Upper lobe of right lung (tissue), 1 donor: ENCODE measurements at regions not wholly inside any gene's neighbourhood (a gene's known extent, or its start where the extent isn't known, plus 50 kb on each side); places are given as distances from the start of the nearest gene placed in this dataset.

Source experiments
- ATAC-seq: fragments of 200-7000 bp; cut with Tn5 transposase; one replicate; pipeline ENCODE4 v1.9.1; 2020; ENCODE audit warnings: mild to moderate bottlenecking, moderate library complexity
- DNase-seq: peaks from one replicate; pipeline ENCODE4 v3.0.0-alpha.2; 2020
- H3K27ac ChIP-seq: fragments of 200-600 bp; one replicate; pipeline ENCODE4 v1.8.0; 2022
- H3K27me3 ChIP-seq: fragments of 200-600 bp; one replicate; pipeline ENCODE4 v1.8.0; 2022; ENCODE audit warnings: mild to moderate bottlenecking
- H3K36me3 ChIP-seq: fragments of 200-600 bp; one replicate; pipeline ENCODE4 v1.8.0; 2022
- H3K4me1 ChIP-seq: fragments of 200-600 bp; one replicate; pipeline ENCODE4 v1.8.0; 2022
- H3K4me3 ChIP-seq: fragments of 200-600 bp; one replicate; pipeline ENCODE4 v1.8.0; 2022; ENCODE audit warnings: mild to moderate bottlenecking
- H3K9me3 ChIP-seq: fragments of 200-600 bp; one replicate; pipeline ENCODE4 v1.8.0; 2022
- intact Hi-C: fragments of 100-400 bp; cut with DNase I; formaldehyde crosslinking; loops from one replicate; pipeline ENCODE4 v1.11.0; 2022
- TF ChIP-seq, protein P1 (sequence below): fragments of 200-600 bp; IDR thresholded peaks from one replicate; pipeline ENCODE4 v1.8.0; 2022; ENCODE audit warnings: antibody characterized with exemption
- donor health status: DM: no; HTN: yes; CAD: no; lungs with severe emphysema.

DNA sequence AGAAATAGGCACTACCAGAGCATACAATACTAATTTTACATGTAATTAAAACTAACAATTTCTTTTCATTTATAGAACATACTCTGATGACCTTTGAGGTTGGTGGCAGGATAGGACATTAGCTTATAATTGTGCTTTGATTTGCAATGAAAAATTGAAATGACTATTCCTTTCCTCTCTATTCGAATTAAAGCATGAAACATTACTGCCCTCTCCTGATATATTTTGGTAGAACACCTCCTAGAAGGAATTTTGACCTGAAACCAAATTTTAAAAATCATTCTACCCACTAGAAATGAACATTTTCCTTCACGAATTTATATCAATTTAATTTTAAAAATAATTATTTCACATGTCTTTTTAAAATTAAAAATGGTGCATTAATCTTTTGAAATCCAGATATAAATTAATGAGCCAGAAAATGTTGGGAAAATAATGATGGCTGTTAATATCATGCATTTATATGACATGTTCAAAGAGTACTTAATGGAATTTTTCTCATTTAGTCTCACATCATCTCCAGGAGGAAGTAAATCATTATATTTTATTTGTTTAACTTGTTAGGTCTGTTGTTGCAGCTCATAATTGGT, 556.3 kb upstream of the ARGLU1 start:
- TF ChIP-seq, protein P1, sequence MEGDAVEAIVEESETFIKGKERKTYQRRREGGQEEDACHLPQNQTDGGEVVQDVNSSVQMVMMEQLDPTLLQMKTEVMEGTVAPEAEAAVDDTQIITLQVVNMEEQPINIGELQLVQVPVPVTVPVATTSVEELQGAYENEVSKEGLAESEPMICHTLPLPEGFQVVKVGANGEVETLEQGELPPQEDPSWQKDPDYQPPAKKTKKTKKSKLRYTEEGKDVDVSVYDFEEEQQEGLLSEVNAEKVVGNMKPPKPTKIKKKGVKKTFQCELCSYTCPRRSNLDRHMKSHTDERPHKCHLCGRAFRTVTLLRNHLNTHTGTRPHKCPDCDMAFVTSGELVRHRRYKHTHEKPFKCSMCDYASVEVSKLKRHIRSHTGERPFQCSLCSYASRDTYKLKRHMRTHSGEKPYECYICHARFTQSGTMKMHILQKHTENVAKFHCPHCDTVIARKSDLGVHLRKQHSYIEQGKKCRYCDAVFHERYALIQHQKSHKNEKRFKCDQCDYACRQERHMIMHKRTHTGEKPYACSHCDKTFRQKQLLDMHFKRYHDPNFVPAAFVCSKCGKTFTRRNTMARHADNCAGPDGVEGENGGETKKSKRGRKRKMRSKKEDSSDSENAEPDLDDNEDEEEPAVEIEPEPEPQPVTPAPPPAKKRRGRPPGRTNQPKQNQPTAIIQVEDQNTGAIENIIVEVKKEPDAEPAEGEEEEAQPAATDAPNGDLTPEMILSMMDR, result peak; percentile 73
- DNase-seq (no peak), ATAC-seq (no peak)
- no peak overlapping the region for H3K27ac ChIP-seq
- no peaks in the 10 kb centered on the region for H3K4me1 ChIP-seq
- intact Hi-C loops, result no loop called here
- no peak overlapping the region for H3K4me3 ChIP-seq
- H3K27me3 ChIP-seq, result no peaks in the 10 kb centered on the region
- H3K36me3 ChIP-seq, result no peaks in the 10 kb centered on the region
- no peaks in the 10 kb centered on the region for H3K9me3 ChIP-seq

DNA sequence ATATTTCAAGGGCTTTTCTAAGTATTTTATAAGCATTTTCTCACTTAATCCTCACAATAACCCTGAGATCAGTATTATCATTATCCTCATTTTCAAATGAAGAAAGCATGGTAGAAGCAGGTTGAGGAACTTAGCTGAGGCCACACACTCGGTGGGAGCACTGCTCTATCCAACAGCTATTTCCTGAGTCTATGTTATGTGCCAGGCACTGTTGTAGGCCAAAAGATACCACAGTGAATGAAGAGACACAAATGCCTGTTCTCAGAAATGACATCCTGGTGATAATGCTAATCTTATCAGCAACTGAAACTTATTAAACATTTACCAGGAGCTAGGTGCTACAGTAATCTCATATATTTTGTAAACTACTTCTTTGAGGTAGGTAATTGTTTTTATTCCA, 553.9 kb upstream of the ARGLU1 start:
- DNase-seq (no peak), ATAC-seq (no peak)
- H3K4me3 ChIP-seq, result no peak overlapping the region
- H3K27me3 ChIP-seq, result no peaks in the 10 kb centered on the region
- H3K9me3 ChIP-seq, result no peaks in the 10 kb centered on the region
- H3K36me3 ChIP-seq, result no peaks in the 10 kb centered on the region
- H3K4me1 ChIP-seq, result no peaks in the 10 kb centered on the region
- TF ChIP-seq, protein P1, result no peak
- H3K27ac ChIP-seq, result no peak overlapping the region
- intact Hi-C loops, result no loop called here

DNA sequence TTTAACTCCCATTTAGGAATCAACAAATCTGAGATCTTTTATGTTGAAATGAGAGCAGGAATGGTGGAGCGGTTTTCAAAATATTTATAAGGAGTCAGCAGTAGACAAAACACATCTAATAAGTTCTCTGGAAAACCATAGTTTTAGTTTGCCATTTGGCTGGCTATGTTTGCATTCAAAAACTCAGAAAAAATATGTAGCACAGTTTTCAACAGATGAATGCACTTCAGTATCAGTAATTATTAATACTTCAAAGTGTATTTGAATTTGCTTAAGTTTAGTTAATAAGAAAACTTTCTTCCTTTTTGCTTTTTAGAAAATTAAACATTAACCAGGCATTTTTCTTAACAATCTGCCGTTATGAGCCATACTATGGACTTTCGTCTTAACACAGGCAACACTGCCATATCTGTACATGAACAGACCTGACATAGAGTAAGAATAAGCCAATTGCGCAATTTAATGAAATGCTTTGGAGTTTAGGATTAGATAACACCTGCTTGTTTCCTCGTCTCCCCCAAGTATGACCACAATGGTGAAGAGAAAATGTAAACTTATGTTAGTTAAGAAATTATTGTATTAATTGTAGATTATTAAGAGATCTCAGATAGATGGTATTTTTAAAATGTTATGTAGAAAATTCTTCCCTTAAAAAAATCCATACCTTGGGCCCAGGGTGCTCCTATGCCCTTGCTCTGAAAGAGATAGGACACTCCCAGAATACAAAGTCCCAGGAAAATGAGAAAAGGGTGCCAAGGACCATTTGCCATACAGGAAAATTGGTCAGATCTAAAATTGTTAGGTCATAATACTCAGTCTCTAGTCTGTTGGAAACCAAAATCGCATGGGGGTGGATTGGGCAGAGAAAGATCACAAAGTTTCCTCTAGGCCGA, 552.3 kb upstream of the ARGLU1 start:
- no peaks in the 10 kb centered on the region for H3K4me1 ChIP-seq
- TF ChIP-seq, protein P1, result no peak
- DNase-seq (no peak), ATAC-seq (no peak)
- H3K27me3 ChIP-seq, result no peaks in the 10 kb centered on the region
- no peak overlapping the region for H3K4me3 ChIP-seq
- no peak overlapping the region for H3K27ac ChIP-seq
- H3K9me3 ChIP-seq, result no peaks in the 10 kb centered on the region
- H3K36me3 ChIP-seq, result no peaks in the 10 kb centered on the region
- intact Hi-C loops, result no loop called here

DNA sequence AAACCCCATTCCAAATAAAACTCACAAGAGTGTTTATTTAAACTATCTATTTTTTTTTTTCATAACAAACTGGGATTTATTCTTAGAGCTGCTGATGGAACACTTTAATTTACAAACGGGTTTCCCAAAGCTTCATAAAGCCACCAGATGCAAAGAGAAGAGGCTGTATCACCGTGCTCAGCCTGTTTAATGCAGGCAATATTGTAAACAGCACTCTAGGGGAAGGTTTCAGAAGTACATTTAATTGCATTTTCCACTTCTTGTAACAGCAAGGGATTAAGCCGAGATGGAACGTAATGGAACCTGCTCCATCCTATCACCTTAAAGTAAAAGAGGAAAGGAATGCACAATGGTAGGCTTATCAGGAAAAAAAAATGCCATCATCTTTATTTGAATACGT, 550.6 kb upstream of the ARGLU1 start:
- Histone ChIP-seq H3K9me3 (no peaks in the 10 kb centered on the region), H3K4me1 (no peaks in the 10 kb centered on the region), H3K27me3 (no peaks in the 10 kb centered on the region), H3K27ac (no peak overlapping the region), H3K36me3 (no peaks in the 10 kb centered on the region), H3K4me3 (no peak overlapping the region)
- intact Hi-C loops, result no loop called here
- TF ChIP-seq, protein P1, result no peak
- ATAC-seq, result no peak
- no peak for DNase-seq

DNA sequence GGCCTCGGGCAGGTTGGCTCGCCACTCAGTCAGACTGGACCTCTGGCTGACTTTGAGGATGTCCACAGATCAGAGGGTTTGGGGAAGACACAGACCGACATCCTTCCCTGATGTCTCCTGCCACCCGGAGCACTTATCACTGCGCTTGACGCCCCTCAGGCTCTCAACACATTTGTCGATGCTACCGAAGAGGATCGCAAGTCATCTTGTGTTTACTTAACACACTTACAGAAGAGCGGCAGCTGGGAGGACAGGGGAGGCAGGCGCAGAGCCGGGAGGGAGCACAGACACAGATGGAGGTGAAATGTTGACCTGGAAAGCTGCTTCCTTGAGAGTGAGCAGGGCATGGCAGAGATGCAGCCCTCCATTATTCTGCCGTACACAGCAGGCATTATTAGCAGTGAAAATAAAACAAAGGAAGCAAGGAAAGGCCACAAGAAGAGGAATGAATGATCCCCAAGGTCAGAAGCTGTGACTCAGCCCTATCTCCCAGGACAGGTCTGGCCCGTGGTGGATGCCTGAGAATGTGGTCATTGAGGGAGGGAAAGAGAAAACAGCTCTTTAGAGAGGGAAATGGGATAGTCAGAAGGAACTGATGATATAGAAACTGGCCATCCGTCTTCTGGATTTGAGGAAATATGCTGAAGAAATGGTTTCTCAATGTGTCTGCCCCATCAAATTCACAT, 549.5 kb upstream of the ARGLU1 start:
- H3K4me3 ChIP-seq, result no peak overlapping the region
- intact Hi-C loops, result no loop called here
- H3K27me3 ChIP-seq, result no peaks in the 10 kb centered on the region
- ATAC-seq (no peak), DNase-seq (no peak)
- no peaks in the 10 kb centered on the region for H3K9me3 ChIP-seq
- TF ChIP-seq, protein P1, result no peak
- H3K36me3 ChIP-seq, result no peaks in the 10 kb centered on the region
- H3K27ac ChIP-seq, result no peak overlapping the region
- H3K4me1 ChIP-seq, result no peaks in the 10 kb centered on the region
